GM12878 (cell line): ENCODE measurements at regions not wholly inside any gene's neighbourhood (a gene's known extent, or its start where the extent isn't known, plus 50 kb on each side); places are given as distances from the start of the nearest gene placed in this dataset.

Source experiments
- FOXK2 ChIP-seq: fragments of 450-650 bp; IDR thresholded peaks from 2 replicates; pipeline ENCODE4 v1.6.1; 2017; ENCODE audit warnings: mild to moderate bottlenecking, moderate library complexity
- RAD21 ChIP-seq: IDR thresholded peaks from 2 replicates; pipeline ENCODE4 v1.6.1; 2011; ENCODE audit warnings: mild to moderate bottlenecking, low read depth, low read length, moderate library complexity; ENCODE audit not compliant: insufficient read depth

DNA sequence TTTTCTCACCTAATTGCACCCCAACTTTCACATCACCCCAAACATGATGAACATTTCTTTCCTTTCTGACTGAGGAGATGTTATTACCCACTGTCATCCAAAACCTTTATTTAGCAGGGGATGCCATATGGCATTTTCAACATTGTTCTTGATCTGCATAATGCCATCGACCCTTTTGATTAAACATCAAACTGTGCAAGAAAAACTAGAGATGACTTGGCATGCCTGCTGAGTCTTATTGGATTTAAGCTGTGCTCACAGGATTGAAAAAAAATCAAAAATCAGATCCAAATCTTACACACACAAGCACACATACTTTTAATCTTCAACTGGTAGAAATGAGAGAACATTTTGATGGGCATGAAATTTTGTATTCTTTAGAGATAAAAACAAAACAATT, 536.0 kb downstream of the TMX3 start:
- no peak for TF ChIP-seq RAD21
- no peak for TF ChIP-seq FOXK2
